ENCODE measurements at regions not wholly inside any gene's neighbourhood (a gene's known extent, or its start where the extent isn't known, plus 50 kb on each side); places are given as distances from the start of the nearest gene placed in this dataset.

- DNase-seq (ENCODE audit: low read depth, low spot score) (no peak), FAIRE-seq (no peak)
- dilution Hi-C loops (cut with MboI; ENCODE audit: extremely low pct_ligation_motif_present, low sequenced_read_pairs) (no loop called here), intact Hi-C loops (cut with micrococcal nuclease) (no loop called here)
- Histone ChIP-seq H3K79me2 (ENCODE audit: control insufficient read depth, insufficient read depth, low read length) (no peaks in the 10 kb centered on the region), H3K4me3 (replicated peaks in 1 of 3; ENCODE audit: insufficient read depth in 1 of 3, low read depth in 1 of 3, low read length in 3 of 3) (no peak overlapping the region), H3K4me2 (ENCODE audit: insufficient read depth, low read length) (no peak overlapping the region), H3K4me1 (ENCODE audit: control insufficient read depth, extremely low read depth, insufficient read depth, low read length) (no peaks in the 10 kb centered on the region), H3K27me3 (ENCODE audit: control insufficient read depth in 2 of 2, insufficient read depth in 2 of 2, low read length in 2 of 2) (no peaks in the 10 kb centered on the region), H2AFZ (ENCODE audit: low read depth, low read length) (no peak overlapping the region), H4K20me1 (replicated peaks; ENCODE audit: control insufficient read depth, extremely low read depth, insufficient read depth, low read length) (no peaks in the 10 kb centered on the region), H3K27ac (ENCODE audit: insufficient read depth, low read depth, low read length) (no peak overlapping the region), H3K9ac (replicated peaks; ENCODE audit: extremely low read depth, insufficient read depth, low read length) (no peak overlapping the region), H3K9me1 (replicated peaks; ENCODE audit: control insufficient read depth, extremely low read depth, insufficient read depth, low read length) (no peaks in the 10 kb centered on the region), H3K9me3 (replicated peaks; ENCODE audit: control insufficient read depth, insufficient read depth, low read length) (no peaks in the 10 kb centered on the region), H3K36me3 (ENCODE audit: control insufficient read depth in 2 of 2, extremely low read depth in 1 of 2, insufficient read depth in 2 of 2, low read length in 2 of 2) (no peaks in the 10 kb centered on the region)
- ChIA-PET CTCF (no interaction called here), POLR2A (no interaction called here)
- no TSS peak for BruUV-seq (replicated peaks)
- TF ChIP-seq POLR2A (IDR thresholded peaks at IDR 0.05; ENCODE audit: low read depth, low read length) (no peak), EZH2 (IDR thresholded peaks at IDR 0.05; ENCODE audit: borderline replicate concordance, low read depth, low read length, severe bottlenecking) (no peak), POLR2AphosphoS5 (IDR thresholded peaks at IDR 0.05; ENCODE audit: insufficient read depth, low read depth, low read length) (no peak), CTCF (IDR thresholded peaks at IDR 0.05; ENCODE audit: extremely low read depth in 1 of 2, insufficient read depth in 1 of 2, low read depth in 1 of 2, low read length in 2 of 2) (no peak), FOS (IDR thresholded peaks at IDR 0.05; ENCODE audit: borderline replicate concordance, insufficient read depth, low read length) (no peak), GATA2 (IDR thresholded peaks at IDR 0.05; ENCODE audit: insufficient read depth, insufficient read length, low read depth, low read length) (no peak), JUN (IDR thresholded peaks at IDR 0.05; ENCODE audit: borderline replicate concordance, insufficient read depth, insufficient read length, low read depth) (no peak), MYC (IDR thresholded peaks at IDR 0.05; ENCODE audit: low read depth, low read length) (no peak)
- TF ChIP-seq, protein P1, sequence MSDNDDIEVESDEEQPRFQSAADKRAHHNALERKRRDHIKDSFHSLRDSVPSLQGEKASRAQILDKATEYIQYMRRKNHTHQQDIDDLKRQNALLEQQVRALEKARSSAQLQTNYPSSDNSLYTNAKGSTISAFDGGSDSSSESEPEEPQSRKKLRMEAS (IDR thresholded peaks at IDR 0.05; ENCODE audit: insufficient read depth, insufficient read length), result no peak
These were observed 1300.8 kb upstream of the B3GALT2 start for GRCh38 chr1:194487172-194487571.
